Transverse colon (tissue), 4 donors: ENCODE measurements at regions not wholly inside any gene's neighbourhood (a gene's known extent, or its start where the extent isn't known, plus 50 kb on each side); places are given as distances from the start of the nearest gene placed in this dataset.

Source experiments
- DNase-seq: peaks from one replicate; pipeline ENCODE4 v3.0.0-alpha.2; 2019
- H3K27ac ChIP-seq, 4 donors: fragments of 200-600 bp; sonication (generic); 2 replicates each; pipeline ENCODE4 v1.5.1; 2016 to 2018; ENCODE audit warnings: inconsistent platforms in 4 of 4
- H3K27me3 ChIP-seq: fragments of 200-600 bp; sonication (generic); 2 replicates; pipeline ENCODE4 v1.5.1; 2017; ENCODE audit warnings: inconsistent platforms
- H3K36me3 ChIP-seq, 4 donors: fragments of 200-600 bp; sonication (generic); 2 replicates each; pipeline ENCODE4 v1.5.1; 2017 to 2019; ENCODE audit warnings: inconsistent platforms in 4 of 4
- H3K4me1 ChIP-seq, 4 donors: fragments of 200-600 bp; sonication (generic); 2 replicates each; pipeline ENCODE4 v1.5.1; 2017 to 2020; ENCODE audit warnings: inconsistent platforms in 4 of 4
- H3K4me3 ChIP-seq, 4 donors: fragments of 200-600 bp; sonication (generic); 1 replicate in 1 of 4; 2 replicates in 3 of 4; pipeline versions ENCODE4 v1.5.1 to v1.6.1; 2017 to 2019; ENCODE audit warnings: inconsistent platforms in 4 of 4
- H3K9me3 ChIP-seq, 2 donors: fragments of 200-600 bp; sonication (generic); 2 replicates each; pipeline ENCODE4 v1.5.1; 2017 to 2019; ENCODE audit warnings: inconsistent platforms in 2 of 2
- CTCF ChIP-seq, 5 experiments: fragments of 200-600 bp in 3 of 5; fragments of 450-650 bp in 2 of 5; sonication (generic) in 3 of 5; IDR thresholded peaks; 1 replicate in 2 of 5; 2 replicates in 3 of 5; pipeline ENCODE4 v1.5.1; 2016 to 2017; ENCODE audit warnings: antibody characterized with exemption in 5 of 5, inconsistent platforms in 3 of 5, mild to moderate bottlenecking in 2 of 5, moderate library complexity in 1 of 5
- EP300 ChIP-seq: sonication (generic); formaldehyde crosslinking; IDR thresholded peaks from one replicate; pipeline ENCODE4 v1.6.1; 2017; ENCODE audit warnings: antibody characterized with exemption, low read depth
- POLR2A ChIP-seq: fragments of 450-650 bp; IDR thresholded peaks from one replicate; pipeline ENCODE4 v1.6.1; 2016; ENCODE audit warnings: antibody characterized with exemption, mild to moderate bottlenecking, moderate library complexity
- POLR2AphosphoS5 ChIP-seq, 3 donors: sonication (generic); formaldehyde crosslinking; IDR thresholded peaks; one replicate each; pipeline ENCODE4 v1.6.1; 2016; ENCODE audit warnings: antibody characterized with exemption in 3 of 3
- WGBS, 2 donors: methylation state at CpG; one replicate each; pipeline ENCODE4 v1.1.5; 2018; ENCODE audit warnings: low coverage in 1 of 2; 5-methylcytosine and 5-hydroxymethylcytosine counted together
- in situ Hi-C, 4 donors: fragments of 200-750 bp; cut with MboI; loops; one replicate each; pipeline versions ENCODE4 v1.15.0 to v1.15.1; 2017; ENCODE audit warnings: low sequenced_read_pairs in 3 of 4, low pct_ligation_motif_present in 1 of 4, low pct_unique_long_range_greater_than_20kb in 1 of 4
- intact Hi-C: fragments of 100-400 bp; cut with DNase I; formaldehyde crosslinking; loops from one replicate; pipeline ENCODE4 v1.15.1; 2023; ENCODE audit warnings: low total_unique reads

- H3K4me3 ChIP-seq, result no peak overlapping the region
- no peaks in the 10 kb centered on the region for H3K27me3 ChIP-seq
- DNase-seq, result no peak
- intact Hi-C loops, result no loop called here
- H3K36me3 ChIP-seq, result no peaks in the 10 kb centered on the region
- no peak overlapping the region for H3K27ac ChIP-seq
- no peak for TF ChIP-seq POLR2AphosphoS5 (IDR thresholded peaks at IDR 0.05)
- TF ChIP-seq EP300, result no peak
- TF ChIP-seq CTCF (IDR thresholded peaks at IDR 0.05), result no peak
- no peak for TF ChIP-seq POLR2A
- WGBS, 2 donors, result 86 to 87% methylated on average over 3 to 4 of the region's 4 CpGs
- H3K4me1 ChIP-seq, result no peaks in the 10 kb centered on the region
- H3K9me3 ChIP-seq, result no peaks in the 10 kb centered on the region
- in situ Hi-C loops, result no loop called here
Measured at GRCh38 chr7:84757761-84758160, 429.1 kb downstream of the SEMA3D start.

GRCh38 chr7:84746353-84746752 lies 440.5 kb downstream of the SEMA3D start:
- no peaks in the 10 kb centered on the region for H3K4me1 ChIP-seq
- H3K27ac ChIP-seq, result no peak overlapping the region
- 35 to 47% methylated on average over 2 of the region's 2 CpGs for WGBS, 2 donors
- H3K36me3 ChIP-seq, result peaks cover 0 to 2% (median 0%) of the 10 kb centered on the region in 4 donors
- no peak overlapping the region for H3K4me3 ChIP-seq
- in situ Hi-C loops, result no loop called here
- H3K9me3 ChIP-seq, result no peaks in the 10 kb centered on the region
- no peaks in the 10 kb centered on the region for H3K27me3 ChIP-seq
- intact Hi-C loops, result no loop called here
- no peak for DNase-seq
- TF ChIP-seq POLR2A, result no peak

GRCh38 chr7:84744385-84744784 lies 442.5 kb downstream of the SEMA3D start:
- DNase-seq, result no peak
- no peak overlapping the region for H3K27ac ChIP-seq
- 36 to 51% methylated on average over 3 of the region's 3 CpGs for WGBS, 2 donors
- no peaks in the 10 kb centered on the region for H3K4me1 ChIP-seq
- intact Hi-C loops (no loop called here), in situ Hi-C loops (no loop called here)
- no peaks in the 10 kb centered on the region for H3K36me3 ChIP-seq
- TF ChIP-seq EP300 (no peak), POLR2AphosphoS5 (IDR thresholded peaks at IDR 0.05) (no peak), CTCF (IDR thresholded peaks at IDR 0.05) (no peak), POLR2A (no peak)
- H3K4me3 ChIP-seq, result no peak overlapping the region
- no peaks in the 10 kb centered on the region for H3K27me3 ChIP-seq
- no peaks in the 10 kb centered on the region for H3K9me3 ChIP-seq

- H3K4me3 ChIP-seq, result no peak overlapping the region
- intact Hi-C loops (no loop called here), in situ Hi-C loops (no loop called here)
- DNase-seq, result no peak
- no peak overlapping the region for H3K27ac ChIP-seq
- H3K4me1 ChIP-seq, result no peaks in the 10 kb centered on the region
- no peaks in the 10 kb centered on the region for H3K27me3 ChIP-seq
- no peaks in the 10 kb centered on the region for H3K9me3 ChIP-seq
- TF ChIP-seq POLR2A (no peak), POLR2AphosphoS5 (IDR thresholded peaks at IDR 0.05) (no peak), EP300 (no peak), CTCF (IDR thresholded peaks at IDR 0.05) (no peak)
- no peaks in the 10 kb centered on the region for H3K36me3 ChIP-seq
- 96 to 99% methylated on average over 3 to 9 of the region's 9 CpGs for WGBS, 2 donors
Measured at GRCh38 chr7:84738583-84739150, 448.2 kb downstream of the SEMA3D start.

- no peaks in the 10 kb centered on the region for H3K4me1 ChIP-seq
- in situ Hi-C loops, result no loop called here
- WGBS, 2 donors, result 85 to 87% methylated on average over 1 of the region's 1 CpG
- no peak overlapping the region for H3K27ac ChIP-seq
- H3K9me3 ChIP-seq, result peaks cover 0 to 12% of the 10 kb centered on the region in 2 donors
- DNase-seq, result no peak
- intact Hi-C loops, result no loop called here
- H3K27me3 ChIP-seq, result no peaks in the 10 kb centered on the region
- TF ChIP-seq POLR2AphosphoS5 (IDR thresholded peaks at IDR 0.05), result no peak
- TF ChIP-seq CTCF (IDR thresholded peaks at IDR 0.05), result no peak
- no peak for TF ChIP-seq EP300
- no peak for TF ChIP-seq POLR2A
- H3K36me3 ChIP-seq, result no peaks in the 10 kb centered on the region
- no peak overlapping the region for H3K4me3 ChIP-seq
Measured at GRCh38 chr7:84735677-84736076, 451.2 kb downstream of the SEMA3D start.
